ENCODE measurements at regions not wholly inside any gene's neighbourhood (a gene's known extent, or its start where the extent isn't known, plus 50 kb on each side); places are given as distances from the start of the nearest gene placed in this dataset.

- no peaks in the 10 kb centered on the region for H3K36me3 ChIP-seq (ENCODE audit: control insufficient read depth in 1 of 2, insufficient read depth in 2 of 2, low read length in 2 of 2)
- ChIA-PET CTCF (no interaction called here), RAD21 (ENCODE audit: low non-redundant PET in 1 of 2, low total read pairs in 2 of 2, uncharacterized antibody in 2 of 2, unreplicated experiment in 2 of 2) (no interaction called here), POLR2A (no interaction called here)
- no peaks in the 10 kb centered on the region for H3K79me2 ChIP-seq (ENCODE audit: insufficient read depth, low read length)
- no peak for DNase-seq (ENCODE audit: low read depth, low spot score)
- H2AFZ ChIP-seq (ENCODE audit: low read depth, low read length, poor library complexity, severe bottlenecking): no peak overlapping the region
- no peaks in the 10 kb centered on the region for H3K9me3 ChIP-seq (ENCODE audit: control insufficient read depth in 1 of 2, insufficient read depth in 1 of 2, low read depth in 1 of 2, low read length in 2 of 2)
- no peak for TF ChIP-seq JUND (IDR thresholded peaks at IDR 0.05)
- TF ChIP-seq RAD21 (IDR thresholded peaks at IDR 0.05; ENCODE audit: low read depth): peak; percentile 11; the same call in 1 of the 2 replicates
- H4K20me1 ChIP-seq (ENCODE audit: insufficient read depth): no peaks in the 10 kb centered on the region
- no peak overlapping the region for H3K27ac ChIP-seq (ENCODE audit: low read depth, low read length)
- no peak for ATAC-seq
- H3K9ac ChIP-seq (ENCODE audit: low read length): no peak overlapping the region
- BruUV-seq (replicated peaks): no TSS peak
- no peak overlapping the region for H3K4me2 ChIP-seq (ENCODE audit: low read length)
- no peak overlapping the region for H3K4me3 ChIP-seq (replicated peaks in 1 of 2; ENCODE audit: low read depth in 1 of 2, low read length in 2 of 2)
- H3K4me1 ChIP-seq (ENCODE audit: control insufficient read depth in 1 of 2, insufficient read depth in 2 of 2, low read length in 2 of 2): no peaks in the 10 kb centered on the region
- H3K9me2 ChIP-seq (ENCODE audit: insufficient read depth): no peaks in the 10 kb centered on the region
- intact Hi-C loops (cut with micrococcal nuclease): no loop called here
- H3K27me3 ChIP-seq (ENCODE audit: insufficient read depth, low read length): no peaks in the 10 kb centered on the region
Observed at GRCh38 chr20:11838076-11838636, 79.5 kb upstream of the BTBD3 start.

GRCh38 chr20:11841972-11842461 is 75.7 kb upstream of the BTBD3 start:
- TF ChIP-seq MAX (IDR thresholded peaks at IDR 0.05): no peak
- no peak for TF ChIP-seq SRF (IDR thresholded peaks at IDR 0.05; ENCODE audit: low read depth)
- TF ChIP-seq CTCF (IDR thresholded peaks at IDR 0.05 in 2 of 3, conservative IDR thresholded peaks at IDR 0.05 in 1 of 3; ENCODE audit: borderline replicate concordance in 1 of 3, insufficient read depth in 1 of 3, low read depth in 2 of 3, low read length in 2 of 3): no peak
- TF ChIP-seq EGR1 (IDR thresholded peaks at IDR 0.05; ENCODE audit: low read depth): no peak
- TF ChIP-seq YY1 (IDR thresholded peaks at IDR 0.05; ENCODE audit: extremely low read depth, insufficient replicate concordance, low read depth, low read length): no peak
- no peak for TF ChIP-seq ATF3 (IDR thresholded peaks at IDR 0.05)
- no peak for TF ChIP-seq FOSL1 (IDR thresholded peaks at IDR 0.05; ENCODE audit: low read depth)
- TF ChIP-seq ZNF274 (IDR thresholded peaks at IDR 0.05; ENCODE audit: low read depth, low read length): no peak
- no peak for TF ChIP-seq EZH2phosphoT487 (IDR thresholded peaks at IDR 0.05; ENCODE audit: borderline replicate concordance)
- TF ChIP-seq EZH2 (IDR thresholded peaks at IDR 0.05): no peak
- TF ChIP-seq CEBPB (IDR thresholded peaks at IDR 0.05; ENCODE audit: low read depth): no peak
- TF ChIP-seq ELF1 (IDR thresholded peaks at IDR 0.05; ENCODE audit: borderline replicate concordance, low read depth): no peak
- TF ChIP-seq POLR2AphosphoS5 (IDR thresholded peaks at IDR 0.05; ENCODE audit: low read depth, low read length): no peak
- TF ChIP-seq POLR2A (IDR thresholded peaks at IDR 0.05; ENCODE audit: borderline replicate concordance, extremely low read depth, insufficient read depth, insufficient read length): no peak
- no peak for TF ChIP-seq JUND (IDR thresholded peaks at IDR 0.05)
- TF ChIP-seq RAD21 (IDR thresholded peaks at IDR 0.05; ENCODE audit: low read depth): no peak
- TF ChIP-seq CBX3 (IDR thresholded peaks at IDR 0.05; ENCODE audit: low read depth): no peak
- no peak for TF ChIP-seq SIN3A (IDR thresholded peaks at IDR 0.05; ENCODE audit: low read depth)
- TF ChIP-seq ZFX (IDR thresholded peaks at IDR 0.05): no peak
- DNase-seq (ENCODE audit: low read depth, low spot score) (no peak), ATAC-seq (no peak)
- Histone ChIP-seq H3K4me2 (ENCODE audit: low read length) (no peak overlapping the region), H3K79me2 (ENCODE audit: insufficient read depth, low read length) (no peaks in the 10 kb centered on the region), H2AFZ (ENCODE audit: low read depth, low read length, poor library complexity, severe bottlenecking) (no peak overlapping the region), H3K4me3 (replicated peaks in 1 of 2; ENCODE audit: low read depth in 1 of 2, low read length in 2 of 2) (no peak overlapping the region), H3K27ac (ENCODE audit: low read depth, low read length) (no peak overlapping the region), H4K20me1 (ENCODE audit: insufficient read depth) (no peaks in the 10 kb centered on the region), H3K9ac (ENCODE audit: low read length) (no peak overlapping the region), H3K9me3 (ENCODE audit: control insufficient read depth in 1 of 2, insufficient read depth in 1 of 2, low read depth in 1 of 2, low read length in 2 of 2) (no peaks in the 10 kb centered on the region), H3K36me3 (ENCODE audit: control insufficient read depth in 1 of 2, insufficient read depth in 2 of 2, low read length in 2 of 2) (no peaks in the 10 kb centered on the region), H3K9me2 (ENCODE audit: insufficient read depth) (no peaks in the 10 kb centered on the region), H3K4me1 (ENCODE audit: control insufficient read depth in 1 of 2, insufficient read depth in 2 of 2, low read length in 2 of 2) (no peaks in the 10 kb centered on the region), H3K27me3 (ENCODE audit: insufficient read depth, low read length) (no peaks in the 10 kb centered on the region)
- intact Hi-C loops (cut with micrococcal nuclease): no loop called here
- POLR2A ChIA-PET: no interaction called here
- CTCF ChIA-PET: no interaction called here
- BruUV-seq (replicated peaks): no TSS peak
- RAD21 ChIA-PET (ENCODE audit: low non-redundant PET in 1 of 2, low total read pairs in 2 of 2, uncharacterized antibody in 2 of 2, unreplicated experiment in 2 of 2): no interaction called here
